ENCODE measurements at regions not wholly inside any gene's neighbourhood (a gene's known extent, or its start where the extent isn't known, plus 50 kb on each side); places are given as distances from the start of the nearest gene placed in this dataset.

GRCh38 chr7:93817526-93817925 is 73.0 kb downstream of the TFPI2 start:
- Histone ChIP-seq H3K4me1 (no peaks in the 10 kb centered on the region), H3K27me3 (no peaks in the 10 kb centered on the region), H3K4me3 (no peak overlapping the region), H3K36me3 (no peaks in the 10 kb centered on the region), H3K9me3 (no peaks in the 10 kb centered on the region), H3K27ac (no peak overlapping the region)
- no peak for DNase-seq
- TF ChIP-seq POLR2A (IDR thresholded peaks at IDR 0.05): no peak
- TF ChIP-seq CTCF (IDR thresholded peaks at IDR 0.05): no peak
- intact Hi-C loops (cut with DNase I; ENCODE audit: low total_unique reads): no loop called here

GRCh38 chr7:93817004-93817403 is 73.5 kb downstream of the TFPI2 start:
- H3K27me3 ChIP-seq: no peaks in the 10 kb centered on the region
- no peaks in the 10 kb centered on the region for H3K4me1 ChIP-seq
- no peaks in the 10 kb centered on the region for H3K9me3 ChIP-seq

GRCh38 chr7:93813514-93813913 is 77.0 kb downstream of the TFPI2 start:
- no peaks in the 10 kb centered on the region for H3K36me3 ChIP-seq
- H3K4me1 ChIP-seq: no peaks in the 10 kb centered on the region
- no peak overlapping the region for H3K27ac ChIP-seq
- no peak overlapping the region for H3K4me3 ChIP-seq
- intact Hi-C loops (cut with DNase I; ENCODE audit: low total_unique reads): no loop called here
- no peaks in the 10 kb centered on the region for H3K9me3 ChIP-seq
- no peaks in the 10 kb centered on the region for H3K27me3 ChIP-seq
- no peak for DNase-seq
- TF ChIP-seq POLR2A (IDR thresholded peaks at IDR 0.05): no peak
- TF ChIP-seq CTCF (IDR thresholded peaks at IDR 0.05): no peak

More at GRCh38 chr7:93817004-93817403, 73.5 kb downstream of the TFPI2 start:
- Histone ChIP-seq H3K4me3 (no peak overlapping the region), H3K36me3 (no peaks in the 10 kb centered on the region), H3K27ac (no peak overlapping the region)
- DNase-seq: no peak
- TF ChIP-seq POLR2A (IDR thresholded peaks at IDR 0.05): no peak
- no peak for TF ChIP-seq CTCF (IDR thresholded peaks at IDR 0.05)
- intact Hi-C loops (cut with DNase I; ENCODE audit: low total_unique reads): no loop called here

GRCh38 chr7:93812061-93812460 is 78.5 kb downstream of the TFPI2 start:
- H3K4me1 ChIP-seq: no peaks in the 10 kb centered on the region
- TF ChIP-seq CTCF (IDR thresholded peaks at IDR 0.05) (no peak), POLR2A (IDR thresholded peaks at IDR 0.05) (no peak)
- no peak overlapping the region for H3K4me3 ChIP-seq
- no peaks in the 10 kb centered on the region for H3K9me3 ChIP-seq
- intact Hi-C loops (cut with DNase I; ENCODE audit: low total_unique reads): no loop called here
- H3K27me3 ChIP-seq: no peaks in the 10 kb centered on the region
- H3K36me3 ChIP-seq: no peaks in the 10 kb centered on the region
- no peak overlapping the region for H3K27ac ChIP-seq
- no peak for DNase-seq

GRCh38 chr7:93811198-93811597 is 79.4 kb downstream of the TFPI2 start:
- TF ChIP-seq CTCF (IDR thresholded peaks at IDR 0.05) (no peak), POLR2A (IDR thresholded peaks at IDR 0.05) (no peak)
- no peak overlapping the region for H3K4me3 ChIP-seq
- H3K27ac ChIP-seq: no peak overlapping the region
- intact Hi-C loops (cut with DNase I; ENCODE audit: low total_unique reads): no loop called here
- H3K36me3 ChIP-seq: no peaks in the 10 kb centered on the region
- no peak for DNase-seq
- no peaks in the 10 kb centered on the region for H3K27me3 ChIP-seq
- H3K9me3 ChIP-seq: no peaks in the 10 kb centered on the region
- no peaks in the 10 kb centered on the region for H3K4me1 ChIP-seq

All from uterus (tissue), 3 donors.